ENCODE measurements at regions not wholly inside any gene's neighbourhood (a gene's known extent, or its start where the extent isn't known, plus 50 kb on each side); places are given as distances from the start of the nearest gene placed in this dataset.

DNA sequence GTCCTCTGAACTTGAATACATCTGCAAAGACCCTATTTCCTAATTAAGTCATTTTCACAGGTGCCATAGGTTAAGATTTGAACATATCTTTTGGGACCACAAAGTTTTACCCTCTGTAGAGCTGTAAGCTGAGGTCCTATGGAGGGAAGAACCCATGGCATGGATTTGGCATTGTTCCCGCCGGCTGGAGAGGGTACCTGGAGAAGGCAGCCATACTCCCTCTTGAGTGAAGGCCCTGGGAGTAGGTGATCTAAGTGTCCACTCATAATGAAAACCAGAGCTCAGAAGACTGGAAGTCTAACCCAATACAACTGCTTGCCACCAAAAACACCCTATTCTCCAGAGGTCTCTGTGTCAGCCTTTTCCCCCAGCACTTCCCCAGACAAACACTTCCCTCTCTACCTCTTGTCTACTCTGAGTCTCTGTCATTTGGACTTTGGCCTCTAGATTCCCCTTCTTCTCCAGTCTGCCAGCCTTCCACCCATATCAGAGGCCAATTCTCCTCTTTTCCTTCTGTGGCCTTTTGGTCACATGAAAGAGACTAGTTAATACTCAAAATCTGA is 363.9 kb downstream of the MAFB start:
- TF ChIP-seq, protein P1, sequence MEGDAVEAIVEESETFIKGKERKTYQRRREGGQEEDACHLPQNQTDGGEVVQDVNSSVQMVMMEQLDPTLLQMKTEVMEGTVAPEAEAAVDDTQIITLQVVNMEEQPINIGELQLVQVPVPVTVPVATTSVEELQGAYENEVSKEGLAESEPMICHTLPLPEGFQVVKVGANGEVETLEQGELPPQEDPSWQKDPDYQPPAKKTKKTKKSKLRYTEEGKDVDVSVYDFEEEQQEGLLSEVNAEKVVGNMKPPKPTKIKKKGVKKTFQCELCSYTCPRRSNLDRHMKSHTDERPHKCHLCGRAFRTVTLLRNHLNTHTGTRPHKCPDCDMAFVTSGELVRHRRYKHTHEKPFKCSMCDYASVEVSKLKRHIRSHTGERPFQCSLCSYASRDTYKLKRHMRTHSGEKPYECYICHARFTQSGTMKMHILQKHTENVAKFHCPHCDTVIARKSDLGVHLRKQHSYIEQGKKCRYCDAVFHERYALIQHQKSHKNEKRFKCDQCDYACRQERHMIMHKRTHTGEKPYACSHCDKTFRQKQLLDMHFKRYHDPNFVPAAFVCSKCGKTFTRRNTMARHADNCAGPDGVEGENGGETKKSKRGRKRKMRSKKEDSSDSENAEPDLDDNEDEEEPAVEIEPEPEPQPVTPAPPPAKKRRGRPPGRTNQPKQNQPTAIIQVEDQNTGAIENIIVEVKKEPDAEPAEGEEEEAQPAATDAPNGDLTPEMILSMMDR (IDR thresholded peaks at IDR 0.05; ENCODE audit: low read depth, low read length, poor library complexity, severe bottlenecking), result no peak
- no peak for TF ChIP-seq EZH2phosphoT487 (IDR thresholded peaks at IDR 0.05; ENCODE audit: borderline replicate concordance, low read length)

Data from DOHH2 (cell line).